Activated naive CD4-positive, alpha-beta T cell treated with anti-CD3 and anti-CD28 coated beads, Interleukin-2, amount 10 ng/mL, durations not matched to agents 7 days and 5 days (primary cell): ENCODE measurements at regions not wholly inside any gene's neighbourhood (a gene's known extent, or its start where the extent isn't known, plus 50 kb on each side); places are given as distances from the start of the nearest gene placed in this dataset.

Experiments
- CTCF ChIA-PET: fragments of 350-600 bp; sonication (Branson Sonifier 250); formaldehyde crosslinking; loops from one replicate; lab custom pipeline; 2021; ENCODE audit warnings: antibody characterized with exemption; lab: Charles Lee
- DNase-seq: peaks from one replicate; pipeline ENCODE4 v3.0.0-alpha.2; 2020
- H3K27ac Mint-ChIP-seq: one replicate; pipeline ENCODE4 v1.8.0; 2021; ENCODE audit warnings: mild to moderate bottlenecking, moderate library complexity, mixed read lengths
- H3K27me3 Mint-ChIP-seq: one replicate; pipeline ENCODE4 v1.8.0; 2021; ENCODE audit warnings: mild to moderate bottlenecking, mixed read lengths
- H3K36me3 Mint-ChIP-seq: one replicate; pipeline ENCODE4 v1.8.0; 2021; ENCODE audit warnings: mixed read lengths
- H3K4me1 Mint-ChIP-seq: one replicate; pipeline ENCODE4 v1.8.0; 2021; ENCODE audit warnings: mixed read lengths
- H3K4me3 Mint-ChIP-seq: one replicate; pipeline ENCODE4 v1.8.0; 2021; ENCODE audit warnings: mild to moderate bottlenecking, moderate library complexity, mixed read lengths
- H3K9me3 Mint-ChIP-seq: one replicate; pipeline ENCODE4 v1.8.0; 2021; ENCODE audit warnings: mixed read lengths

DNA sequence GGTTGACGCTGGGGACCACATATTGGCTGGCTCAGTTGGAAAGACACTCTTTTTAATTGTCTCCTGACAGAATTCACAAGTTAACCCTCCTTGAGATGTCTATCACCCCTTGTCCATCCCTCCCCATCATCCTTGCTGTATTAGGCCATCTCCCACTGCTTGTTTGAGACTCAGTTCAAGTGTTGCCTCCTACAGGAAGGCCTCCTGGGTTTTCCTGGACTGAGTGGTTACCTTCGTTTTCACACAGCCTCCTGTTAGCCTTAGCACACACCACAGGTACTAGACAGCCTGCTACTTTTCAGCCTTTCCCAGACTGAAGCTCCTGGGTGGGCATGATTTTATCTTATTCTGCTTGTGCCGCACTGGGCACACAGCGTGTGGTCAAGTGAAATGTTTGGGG is 145.3 kb upstream of the STX18 start:
- no peak overlapping the region for H3K27ac Mint-ChIP-seq
- CTCF ChIA-PET = no interaction called here

GRCh38 chr4:4685810-4686795 is 144.3 kb upstream of the STX18 start:
- H3K27me3 Mint-ChIP-seq = no peaks in the 10 kb centered on the region
- no peak overlapping the region for H3K4me3 Mint-ChIP-seq
- no peak overlapping the region for H3K27ac Mint-ChIP-seq
- no peaks in the 10 kb centered on the region for H3K9me3 Mint-ChIP-seq
- H3K36me3 Mint-ChIP-seq = no peaks in the 10 kb centered on the region
- DNase-seq = no peak
- no peaks in the 10 kb centered on the region for H3K4me1 Mint-ChIP-seq
- CTCF ChIA-PET = interaction anchor here (1.6 kb wide), 1 partner anchor 17 kb away, joined by 3 read pairs; no protein-coding TSS in a partner anchor

More for the DNA sequence above, 145.3 kb upstream of the STX18 start:
- H3K4me3 Mint-ChIP-seq = no peak overlapping the region
- no peaks in the 10 kb centered on the region for H3K27me3 Mint-ChIP-seq
- H3K4me1 Mint-ChIP-seq = no peaks in the 10 kb centered on the region
- no peak for DNase-seq
- no peaks in the 10 kb centered on the region for H3K36me3 Mint-ChIP-seq
- H3K9me3 Mint-ChIP-seq = no peaks in the 10 kb centered on the region

- CTCF ChIA-PET = interaction anchor here (3.7 kb wide), 1 partner anchor 12 kb away, joined by 11 read pairs; no protein-coding TSS in a partner anchor
- Mint-ChIP-seq H3K27ac (no peak overlapping the region), H3K27me3 (no peaks in the 10 kb centered on the region), H3K4me3 (no peak overlapping the region), H3K4me1 (no peaks in the 10 kb centered on the region), H3K36me3 (no peaks in the 10 kb centered on the region), H3K9me3 (no peaks in the 10 kb centered on the region)
- DNase-seq = no peak
These were observed 139.8 kb upstream of the STX18 start for GRCh38 chr4:4681653-4682052.

GRCh38 chr4:4680758-4681157 is 138.9 kb upstream of the STX18 start:
- Mint-ChIP-seq H3K9me3 (no peaks in the 10 kb centered on the region), H3K27me3 (no peaks in the 10 kb centered on the region), H3K4me3 (no peak overlapping the region), H3K4me1 (no peaks in the 10 kb centered on the region), H3K27ac (no peak overlapping the region), H3K36me3 (no peaks in the 10 kb centered on the region)
- CTCF ChIA-PET = interaction anchor here (3.7 kb wide), 1 partner anchor 12 kb away, joined by 11 read pairs; no protein-coding TSS in a partner anchor
- DNase-seq = no peak

GRCh38 chr4:4680243-4680642 is 138.4 kb upstream of the STX18 start:
- no peaks in the 10 kb centered on the region for H3K4me1 Mint-ChIP-seq
- CTCF ChIA-PET = interaction anchor here (3.7 kb wide), 1 partner anchor 11 kb away, joined by 11 read pairs; no protein-coding TSS in a partner anchor
- no peaks in the 10 kb centered on the region for H3K36me3 Mint-ChIP-seq
- H3K27ac Mint-ChIP-seq = no peak overlapping the region
- no peak for DNase-seq
- no peaks in the 10 kb centered on the region for H3K9me3 Mint-ChIP-seq
- no peak overlapping the region for H3K4me3 Mint-ChIP-seq
- H3K27me3 Mint-ChIP-seq = no peaks in the 10 kb centered on the region

DNA sequence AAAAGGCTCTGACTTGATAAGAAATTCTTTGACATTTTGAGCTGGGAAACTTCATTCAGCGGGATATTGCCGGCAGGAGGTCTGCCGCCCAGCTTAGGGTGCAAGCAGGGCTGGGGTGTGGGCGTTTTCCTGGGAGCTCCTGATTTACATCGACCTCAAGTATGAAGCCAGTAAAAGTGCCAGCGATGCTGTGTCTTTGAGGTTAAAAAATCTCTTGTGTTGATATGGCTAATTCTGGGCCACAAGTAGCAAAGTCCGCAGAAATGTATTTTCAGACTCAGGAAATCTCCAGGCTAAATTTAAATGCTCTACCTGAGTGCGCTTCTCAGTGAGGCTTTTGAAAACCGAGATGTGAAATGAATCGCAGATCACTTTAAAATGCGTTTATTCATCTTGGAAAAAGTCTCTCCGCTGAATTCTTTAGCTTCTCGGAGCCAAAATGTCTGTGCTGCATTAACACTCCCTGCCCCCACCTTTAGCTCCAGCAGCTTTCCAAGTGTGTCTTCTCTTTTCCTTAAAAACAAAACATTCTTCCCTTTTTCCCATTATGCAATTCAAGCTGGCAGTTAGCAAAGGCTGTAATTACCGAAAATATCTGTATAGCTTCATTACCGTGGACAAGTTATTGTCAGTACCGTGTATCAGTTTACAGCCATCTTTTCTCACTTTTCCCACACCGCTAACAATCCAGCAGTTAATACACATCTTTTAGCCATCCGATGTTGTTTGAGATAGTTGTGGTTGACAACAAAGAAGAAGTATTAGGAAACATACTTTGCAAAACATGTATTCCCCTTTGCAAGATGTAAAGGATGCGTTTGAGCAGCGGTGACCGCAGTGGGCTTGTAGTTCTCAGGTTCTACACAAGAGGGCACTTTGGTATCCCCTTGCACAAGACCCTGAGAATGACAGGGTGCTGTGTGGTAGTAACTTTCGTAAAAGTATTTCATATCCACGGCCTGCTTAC is 136.0 kb upstream of the STX18 start:
- H3K4me1 Mint-ChIP-seq = no peaks in the 10 kb centered on the region
- CTCF ChIA-PET = no interaction called here
- H3K9me3 Mint-ChIP-seq = no peaks in the 10 kb centered on the region
- no peak overlapping the region for H3K4me3 Mint-ChIP-seq
- H3K36me3 Mint-ChIP-seq = no peaks in the 10 kb centered on the region
- H3K27me3 Mint-ChIP-seq = no peaks in the 10 kb centered on the region
- H3K27ac Mint-ChIP-seq = no peak overlapping the region
- no peak for DNase-seq

DNA sequence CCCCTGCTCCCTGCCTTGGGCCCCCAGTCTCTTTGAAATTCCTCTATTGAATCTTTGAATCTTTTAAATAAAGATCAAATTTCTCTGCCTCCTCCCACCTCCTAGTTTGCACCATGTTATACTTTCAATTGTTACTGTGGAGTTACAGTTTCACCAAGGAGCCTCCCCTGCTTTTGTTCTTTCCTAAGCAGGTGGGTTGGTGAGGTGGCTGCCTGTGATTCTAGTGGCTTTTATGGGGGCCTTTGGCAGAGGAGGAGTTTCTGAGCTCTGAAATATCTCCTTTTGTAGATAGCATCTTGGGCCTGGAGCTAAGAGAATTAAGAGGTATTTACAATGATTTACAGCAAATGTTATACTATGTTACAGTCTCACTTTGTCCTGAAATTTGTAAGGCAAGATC is 133.8 kb upstream of the STX18 start:
- H3K9me3 Mint-ChIP-seq = no peaks in the 10 kb centered on the region
- CTCF ChIA-PET = no interaction called here
- no peak for DNase-seq
- no peak overlapping the region for H3K27ac Mint-ChIP-seq
- H3K4me1 Mint-ChIP-seq = no peaks in the 10 kb centered on the region
- no peaks in the 10 kb centered on the region for H3K36me3 Mint-ChIP-seq
- H3K4me3 Mint-ChIP-seq = no peak overlapping the region
- H3K27me3 Mint-ChIP-seq = no peaks in the 10 kb centered on the region

- Mint-ChIP-seq H3K27me3 (no peaks in the 10 kb centered on the region), H3K36me3 (no peaks in the 10 kb centered on the region), H3K9me3 (no peaks in the 10 kb centered on the region), H3K4me3 (no peak overlapping the region), H3K27ac (no peak overlapping the region), H3K4me1 (no peaks in the 10 kb centered on the region)
- CTCF ChIA-PET = no interaction called here
- DNase-seq = no peak
These were observed 133.3 kb upstream of the STX18 start for GRCh38 chr4:4675051-4675581.

- Mint-ChIP-seq H3K27me3 (no peaks in the 10 kb centered on the region), H3K9me3 (no peaks in the 10 kb centered on the region), H3K27ac (no peak overlapping the region), H3K4me3 (no peak overlapping the region), H3K4me1 (no peaks in the 10 kb centered on the region), H3K36me3 (no peaks in the 10 kb centered on the region)
- no peak for DNase-seq
- CTCF ChIA-PET = no interaction called here
These were observed 131.2 kb upstream of the STX18 start for GRCh38 chr4:4673070-4673469.

DNA sequence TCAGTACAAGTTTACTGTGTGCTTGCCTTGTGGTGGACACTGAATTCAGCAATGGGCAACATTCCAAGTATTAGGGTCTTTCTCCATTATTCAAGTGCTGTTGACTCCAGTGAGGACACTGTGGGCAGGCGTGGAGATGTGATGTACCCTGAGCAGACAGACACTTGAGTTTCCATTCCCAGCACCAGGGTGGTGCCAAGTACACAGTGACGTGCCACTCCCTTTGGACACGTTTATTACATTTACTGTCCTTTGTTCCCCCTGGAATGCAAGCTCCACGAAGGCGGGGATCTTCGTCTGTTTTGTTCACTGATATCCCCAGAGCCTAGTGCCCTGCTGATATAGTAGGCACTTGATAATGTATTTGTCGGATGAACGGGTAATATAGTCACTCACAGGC is 130.6 kb upstream of the STX18 start:
- Mint-ChIP-seq H3K27me3 (no peaks in the 10 kb centered on the region), H3K36me3 (no peaks in the 10 kb centered on the region), H3K4me1 (no peaks in the 10 kb centered on the region), H3K4me3 (no peak overlapping the region), H3K9me3 (no peaks in the 10 kb centered on the region), H3K27ac (no peak overlapping the region)
- no peak for DNase-seq
- CTCF ChIA-PET = no interaction called here

DNA sequence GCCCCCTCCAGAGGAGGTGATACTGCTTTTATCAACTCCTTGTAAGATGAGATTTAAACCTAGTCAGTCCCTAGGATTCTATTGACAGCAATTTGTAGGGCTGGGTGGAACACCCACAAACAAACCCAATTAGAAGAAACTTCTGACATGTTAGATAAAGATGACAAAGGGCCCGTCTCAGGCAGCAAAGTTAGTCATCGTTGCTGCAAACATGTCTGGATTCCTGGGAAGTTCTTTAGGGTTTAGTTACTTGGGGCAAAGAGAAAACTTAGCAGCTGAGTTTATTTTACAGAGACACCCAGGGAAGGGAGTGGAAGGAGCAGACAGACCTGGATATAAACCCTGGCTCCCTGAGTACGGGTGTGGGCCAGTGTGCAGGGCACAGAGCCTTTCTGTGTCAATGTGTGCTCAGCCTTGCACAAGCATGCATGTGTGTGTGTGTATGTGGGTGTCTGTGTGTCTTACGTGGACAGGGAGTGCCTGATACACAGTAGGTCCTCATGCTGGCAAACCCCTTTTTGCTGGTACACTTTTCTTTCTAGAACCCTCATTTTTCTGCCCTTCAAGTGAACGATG is 130.0 kb upstream of the STX18 start:
- Mint-ChIP-seq H3K4me1 (no peaks in the 10 kb centered on the region), H3K27me3 (no peaks in the 10 kb centered on the region), H3K27ac (no peak overlapping the region), H3K4me3 (no peak overlapping the region), H3K36me3 (no peaks in the 10 kb centered on the region), H3K9me3 (no peaks in the 10 kb centered on the region)
- CTCF ChIA-PET = no interaction called here
- DNase-seq = no peak

- no peak for DNase-seq
- CTCF ChIA-PET = no interaction called here
- Mint-ChIP-seq H3K4me3 (no peak overlapping the region), H3K27ac (no peak overlapping the region), H3K9me3 (no peaks in the 10 kb centered on the region), H3K4me1 (no peaks in the 10 kb centered on the region), H3K27me3 (no peaks in the 10 kb centered on the region), H3K36me3 (no peaks in the 10 kb centered on the region)
These were observed 129.0 kb upstream of the STX18 start for GRCh38 chr4:4670869-4671268.

- Mint-ChIP-seq H3K36me3 (no peaks in the 10 kb centered on the region), H3K9me3 (no peaks in the 10 kb centered on the region), H3K27me3 (no peaks in the 10 kb centered on the region), H3K27ac (no peak overlapping the region), H3K4me1 (no peaks in the 10 kb centered on the region), H3K4me3 (no peak overlapping the region)
- DNase-seq = no peak
- CTCF ChIA-PET = interaction anchor here (0.6 to 1.6 kb wide), 7 partner anchors 11 to 180 kb away, joined by 3 to 11 read pairs (median 4); no protein-coding TSS in a partner anchor
These were observed 126.7 kb upstream of the STX18 start for GRCh38 chr4:4668355-4669210.
